H9 (cell line): ENCODE measurements at regions not wholly inside any gene's neighbourhood (a gene's known extent, or its start where the extent isn't known, plus 50 kb on each side); places are given as distances from the start of the nearest gene placed in this dataset.

Experiments used
- DNase-seq: peaks from one replicate; pipeline ENCODE4 v3.0.0-alpha.2; 2017
- H2AFZ ChIP-seq: one replicate; pipeline ENCODE4 v1.6.1; 2013; ENCODE audit warnings: mild to moderate bottlenecking, low read length, control low read depth, moderate library complexity
- H2AK5ac ChIP-seq: 2 replicates; pipeline ENCODE4 v1.6.1; 2013; ENCODE audit warnings: low read length, control low read depth, mixed read lengths; ENCODE audit not compliant: insufficient read length
- H2BK120ac ChIP-seq: one replicate; pipeline ENCODE4 v1.6.1; 2013; ENCODE audit warnings: low read depth, mild to moderate bottlenecking, low read length, control low read depth, inconsistent platforms; ENCODE audit not compliant: poor library complexity, severe bottlenecking
- H2BK12ac ChIP-seq: 2 replicates; pipeline ENCODE4 v1.6.1; 2013; ENCODE audit warnings: low read length, control low read depth, mixed read lengths, low read depth; ENCODE audit not compliant: insufficient read length
- H2BK15ac ChIP-seq: 2 replicates; pipeline ENCODE4 v1.6.1; 2013; ENCODE audit warnings: low read depth, low read length, control low read depth
- H2BK20ac ChIP-seq: one replicate; pipeline ENCODE4 v1.6.1; 2013; ENCODE audit warnings: low read depth, mild to moderate bottlenecking, low read length, control low read depth, inconsistent platforms; ENCODE audit not compliant: poor library complexity, severe bottlenecking
- H2BK5ac ChIP-seq: 2 replicates; pipeline ENCODE4 v1.6.1; 2013; ENCODE audit warnings: low read length, control low read depth, mixed read lengths; ENCODE audit not compliant: insufficient read length
- H3K14ac ChIP-seq: 2 replicates; pipeline ENCODE4 v1.6.1; 2013; ENCODE audit warnings: low read length, control low read depth; ENCODE audit not compliant: insufficient read depth
- H3K18ac ChIP-seq: 2 replicates; pipeline ENCODE4 v1.6.1; 2013; ENCODE audit warnings: low read depth, mild to moderate bottlenecking, mixed read lengths, low read length, control low read depth; ENCODE audit not compliant: insufficient read length
- H3K23ac ChIP-seq: 2 replicates; pipeline ENCODE4 v1.6.1; 2013; ENCODE audit warnings: low read length, control low read depth, mixed read lengths, low read depth; ENCODE audit not compliant: insufficient read length
- H3K23me2 ChIP-seq: 2 replicates; pipeline ENCODE4 v1.6.1; 2013; ENCODE audit warnings: low read depth, mild to moderate bottlenecking, mixed read lengths, low read length, control low read depth; ENCODE audit not compliant: insufficient read length, poor library complexity, severe bottlenecking
- H3K27ac ChIP-seq: 2 replicates; pipeline ENCODE4 v1.5.1; 2013; ENCODE audit warnings: low read length, control low read depth, mixed read lengths, low read depth; ENCODE audit not compliant: insufficient read length
- H3K27me3 ChIP-seq: 2 replicates; pipeline ENCODE4 v1.6.1; 2013; ENCODE audit warnings: low read length, control low read depth, inconsistent platforms; ENCODE audit not compliant: insufficient read depth
- H3K4ac ChIP-seq: 2 replicates; pipeline ENCODE4 v1.6.1; 2013; ENCODE audit warnings: low read depth, mild to moderate bottlenecking, control low read depth, inconsistent platforms, low read length, moderate library complexity
- H3K4me1 ChIP-seq: 2 replicates; pipeline ENCODE4 v1.6.1; 2013; ENCODE audit warnings: low read length, control low read depth, inconsistent platforms; ENCODE audit not compliant: insufficient read depth
- H3K4me2 ChIP-seq: 2 replicates; pipeline ENCODE4 v1.6.1; 2013; ENCODE audit warnings: low read length, control low read depth, mixed read lengths; ENCODE audit not compliant: insufficient read length, insufficient read depth
- H3K56ac ChIP-seq: 2 replicates; pipeline ENCODE4 v1.6.1; 2013; ENCODE audit warnings: low read depth, mild to moderate bottlenecking, mixed read lengths, low read length, control low read depth; ENCODE audit not compliant: insufficient read length
- H3K79me1 ChIP-seq: 2 replicates; pipeline ENCODE4 v1.6.1; 2013; ENCODE audit warnings: low read depth, mild to moderate bottlenecking, moderate library complexity, low read length, control low read depth, inconsistent platforms; ENCODE audit not compliant: insufficient read depth, poor library complexity, severe bottlenecking
- H3K79me2 ChIP-seq: 2 replicates; pipeline ENCODE4 v1.6.1; 2013; ENCODE audit warnings: low read length, control low read depth, inconsistent platforms; ENCODE audit not compliant: insufficient read depth
- H3K9ac ChIP-seq: 2 replicates; pipeline ENCODE4 v1.6.1; 2013; ENCODE audit warnings: low read length, control low read depth, mixed read lengths; ENCODE audit not compliant: insufficient read length; ENCODE audit errors: extremely low read depth
- H3K9me3 ChIP-seq: one replicate; pipeline ENCODE4 v1.6.1; 2013; ENCODE audit warnings: low read depth, low read length, inconsistent platforms; ENCODE audit not compliant: control insufficient read depth
- H3T11ph ChIP-seq: one replicate; pipeline ENCODE4 v1.6.1; 2013; ENCODE audit warnings: mild to moderate bottlenecking, low read length, control low read depth, inconsistent platforms
- H4K20me1 ChIP-seq: one replicate; pipeline ENCODE4 v1.6.1; 2013; ENCODE audit not compliant: control insufficient read depth, insufficient read length, insufficient read depth
- H4K5ac ChIP-seq: 2 replicates; pipeline ENCODE4 v1.6.1; 2013; ENCODE audit warnings: low read depth, mild to moderate bottlenecking, mixed read lengths, low read length, control low read depth; ENCODE audit not compliant: insufficient read length
- H4K8ac ChIP-seq: replicated peaks from 2 replicates; pipeline ENCODE4 v1.6.1; 2013; ENCODE audit warnings: low read length, control low read depth, mixed read lengths, low read depth; ENCODE audit not compliant: insufficient read length
- H4K91ac ChIP-seq: 2 replicates; pipeline ENCODE4 v1.6.1; 2013; ENCODE audit warnings: low read depth, mild to moderate bottlenecking, moderate library complexity, mixed read lengths, low read length, control low read depth; ENCODE audit not compliant: insufficient read length
- H3K27ac Mint-ChIP-seq, 3 experiments: 2 replicates in 2 of 3; 3 replicates in 1 of 3; pipeline ENCODE4 v1.8.0; 2020 to 2021; ENCODE audit warnings: mixed read lengths in 3 of 3, mild to moderate bottlenecking in 1 of 3, moderate library complexity in 1 of 3
- H3K27me3 Mint-ChIP-seq: 2 replicates; pipeline ENCODE4 v1.8.0; 2021; ENCODE audit warnings: low read depth, mild to moderate bottlenecking, moderate library complexity, mixed read lengths
- H3K36me3 Mint-ChIP-seq, 3 experiments: 2 replicates in 2 of 3; 3 replicates in 1 of 3; pipeline ENCODE4 v1.8.0; 2020 to 2021; ENCODE audit warnings: low read depth in 3 of 3, mixed read lengths in 3 of 3; ENCODE audit not compliant: insufficient read depth in 1 of 3
- H3K4me1 Mint-ChIP-seq, 2 experiments: 2 replicates each; pipeline ENCODE4 v1.8.0; 2020; ENCODE audit warnings: mixed read lengths in 2 of 2
- H3K4me3 Mint-ChIP-seq, 2 experiments: 2 replicates in 1 of 2; 3 replicates in 1 of 2; pipeline ENCODE4 v1.8.0; 2020 to 2021; ENCODE audit warnings: mild to moderate bottlenecking in 2 of 2, mixed read lengths in 2 of 2, moderate library complexity in 1 of 2
- H3K9me3 Mint-ChIP-seq, 2 experiments: 2 replicates in 1 of 2; 3 replicates in 1 of 2; pipeline ENCODE4 v1.8.0; 2020; ENCODE audit warnings: mild to moderate bottlenecking in 2 of 2, mixed read lengths in 2 of 2, moderate library complexity in 1 of 2
- WGBS: extraction: QIAGEN DNeasy Blood & Tissue Kit; methylation state at CpG from one replicate; pipeline ENCODE4 v1.1.7; 2013; ENCODE audit warnings: missing lambda C conversion rate, low lambda C conversion rate, mixed read lengths; ENCODE audit not compliant: insufficient read length; ENCODE audit errors: extremely low coverage; 5-methylcytosine and 5-hydroxymethylcytosine counted together
- TF ChIP-seq, protein P1 (sequence below): fragments of 200-600 bp; sonication (generic); conservative IDR thresholded peaks from 3 replicates; pipeline ENCODE4 v1.8.0; 2021; ENCODE audit warnings: antibody characterized with exemption, mild to moderate bottlenecking

- Mint-ChIP-seq H3K4me3 (no peak overlapping the region), H3K36me3 (no peaks in the 10 kb centered on the region), H3K4me1 (no peaks in the 10 kb centered on the region), H3K27me3 (no peaks in the 10 kb centered on the region), H3K9me3 (no peaks in the 10 kb centered on the region), H3K27ac (no peak overlapping the region)
- H3K27me3 ChIP-seq: no peaks in the 10 kb centered on the region
- H2BK12ac ChIP-seq: no peak overlapping the region
- no peak overlapping the region for H4K91ac ChIP-seq
- no peak overlapping the region for H3K14ac ChIP-seq
- H2BK5ac ChIP-seq: no peak overlapping the region
- no peak overlapping the region for H2AK5ac ChIP-seq
- H3K9ac ChIP-seq: no peak overlapping the region
- no peak overlapping the region for H3K23ac ChIP-seq
- no peak overlapping the region for H3K4me2 ChIP-seq
- H2AFZ ChIP-seq: no peak overlapping the region
- no peak for DNase-seq
- whole genome bisulfite sequencing: no CpG with 5 or more reads among the region's 1 CpG
- no peaks in the 10 kb centered on the region for H3K79me1 ChIP-seq
- no peak overlapping the region for H2BK15ac ChIP-seq
- no peak overlapping the region for H4K8ac ChIP-seq
- TF ChIP-seq, protein P1, sequence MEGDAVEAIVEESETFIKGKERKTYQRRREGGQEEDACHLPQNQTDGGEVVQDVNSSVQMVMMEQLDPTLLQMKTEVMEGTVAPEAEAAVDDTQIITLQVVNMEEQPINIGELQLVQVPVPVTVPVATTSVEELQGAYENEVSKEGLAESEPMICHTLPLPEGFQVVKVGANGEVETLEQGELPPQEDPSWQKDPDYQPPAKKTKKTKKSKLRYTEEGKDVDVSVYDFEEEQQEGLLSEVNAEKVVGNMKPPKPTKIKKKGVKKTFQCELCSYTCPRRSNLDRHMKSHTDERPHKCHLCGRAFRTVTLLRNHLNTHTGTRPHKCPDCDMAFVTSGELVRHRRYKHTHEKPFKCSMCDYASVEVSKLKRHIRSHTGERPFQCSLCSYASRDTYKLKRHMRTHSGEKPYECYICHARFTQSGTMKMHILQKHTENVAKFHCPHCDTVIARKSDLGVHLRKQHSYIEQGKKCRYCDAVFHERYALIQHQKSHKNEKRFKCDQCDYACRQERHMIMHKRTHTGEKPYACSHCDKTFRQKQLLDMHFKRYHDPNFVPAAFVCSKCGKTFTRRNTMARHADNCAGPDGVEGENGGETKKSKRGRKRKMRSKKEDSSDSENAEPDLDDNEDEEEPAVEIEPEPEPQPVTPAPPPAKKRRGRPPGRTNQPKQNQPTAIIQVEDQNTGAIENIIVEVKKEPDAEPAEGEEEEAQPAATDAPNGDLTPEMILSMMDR: no peak
- no peak overlapping the region for H3K27ac ChIP-seq
- no peak overlapping the region for H2BK120ac ChIP-seq
- H4K20me1 ChIP-seq: no peaks in the 10 kb centered on the region
- no peaks in the 10 kb centered on the region for H3K79me2 ChIP-seq
- no peak overlapping the region for H3K18ac ChIP-seq
- H3K4ac ChIP-seq: no peak overlapping the region
- no peak overlapping the region for H3T11ph ChIP-seq
- no peak overlapping the region for H3K56ac ChIP-seq
- H3K9me3 ChIP-seq: no peaks in the 10 kb centered on the region
- H2BK20ac ChIP-seq: no peak overlapping the region
- H3K4me1 ChIP-seq: no peaks in the 10 kb centered on the region
- H3K23me2 ChIP-seq: no peaks in the 10 kb centered on the region
- no peak overlapping the region for H4K5ac ChIP-seq
These were observed 248.2 kb upstream of the GPR149 start for GRCh38 chr3:154678041-154678654.
